ENCODE measurements at regions not wholly inside any gene's neighbourhood (a gene's known extent, or its start where the extent isn't known, plus 50 kb on each side); places are given as distances from the start of the nearest gene placed in this dataset.

GRCh38 chr3:104740874-104741379 is 625.8 kb upstream of the ALCAM start:
- peak; percentile 30 for DNase-seq (ENCODE audit: insufficient read length, low spot score, missing footprints)
- no peak overlapping the region for H3K4me2 ChIP-seq (ENCODE audit: insufficient read depth, low read length)
- no peak overlapping the region for H2AFZ ChIP-seq (ENCODE audit: low read length)
- TF ChIP-seq CTCF (IDR thresholded peaks at IDR 0.05; ENCODE audit: extremely low read depth, low read depth, low read length): no peak
- H3K4me3 ChIP-seq (ENCODE audit: insufficient read depth, low read length): no peak overlapping the region
- no peaks in the 10 kb centered on the region for H3K36me3 ChIP-seq (ENCODE audit: insufficient read depth, low read length)
- H3K27ac ChIP-seq (ENCODE audit: low read depth, low read length): no peak overlapping the region
- H3K27me3 ChIP-seq (ENCODE audit: insufficient read depth, low read length): no peaks in the 10 kb centered on the region
- no peaks in the 10 kb centered on the region for H3K79me2 ChIP-seq (ENCODE audit: insufficient read depth, low read length)
- no peaks in the 10 kb centered on the region for H3K9me3 ChIP-seq (ENCODE audit: low read depth, low read length)
- no peaks in the 10 kb centered on the region for H4K20me1 ChIP-seq (ENCODE audit: insufficient read depth, low read length)
- H3K4me1 ChIP-seq (ENCODE audit: insufficient read depth, low read length): no peaks in the 10 kb centered on the region

GRCh38 chr3:104742044-104742443 is 624.7 kb upstream of the ALCAM start:
- TF ChIP-seq CTCF (IDR thresholded peaks at IDR 0.05; ENCODE audit: extremely low read depth, low read depth, low read length): no peak
- Histone ChIP-seq H3K27ac (ENCODE audit: low read depth, low read length) (no peak overlapping the region), H3K9me3 (ENCODE audit: low read depth, low read length) (no peaks in the 10 kb centered on the region), H2AFZ (ENCODE audit: low read length) (no peak overlapping the region), H3K4me2 (ENCODE audit: insufficient read depth, low read length) (no peak overlapping the region), H3K4me3 (ENCODE audit: insufficient read depth, low read length) (no peak overlapping the region), H4K20me1 (ENCODE audit: insufficient read depth, low read length) (no peaks in the 10 kb centered on the region), H3K27me3 (ENCODE audit: insufficient read depth, low read length) (no peaks in the 10 kb centered on the region), H3K36me3 (ENCODE audit: insufficient read depth, low read length) (no peaks in the 10 kb centered on the region), H3K4me1 (ENCODE audit: insufficient read depth, low read length) (no peaks in the 10 kb centered on the region), H3K79me2 (ENCODE audit: insufficient read depth, low read length) (no peaks in the 10 kb centered on the region)
- DNase-seq (ENCODE audit: insufficient read length, low spot score, missing footprints): no peak

- no peak overlapping the region for H2AFZ ChIP-seq (ENCODE audit: low read length)
- H3K36me3 ChIP-seq (ENCODE audit: insufficient read depth, low read length): no peaks in the 10 kb centered on the region
- no peaks in the 10 kb centered on the region for H3K4me1 ChIP-seq (ENCODE audit: insufficient read depth, low read length)
- H3K27me3 ChIP-seq (ENCODE audit: insufficient read depth, low read length): no peaks in the 10 kb centered on the region
- no peaks in the 10 kb centered on the region for H4K20me1 ChIP-seq (ENCODE audit: insufficient read depth, low read length)
- TF ChIP-seq CTCF (IDR thresholded peaks at IDR 0.05; ENCODE audit: extremely low read depth, low read depth, low read length): no peak
- no peaks in the 10 kb centered on the region for H3K79me2 ChIP-seq (ENCODE audit: insufficient read depth, low read length)
- H3K9me3 ChIP-seq (ENCODE audit: low read depth, low read length): no peaks in the 10 kb centered on the region
- DNase-seq (ENCODE audit: insufficient read length, low spot score, missing footprints): no peak
- no peak overlapping the region for H3K4me3 ChIP-seq (ENCODE audit: insufficient read depth, low read length)
- H3K4me2 ChIP-seq (ENCODE audit: insufficient read depth, low read length): no peak overlapping the region
- H3K27ac ChIP-seq (ENCODE audit: low read depth, low read length): no peak overlapping the region
These were observed 621.4 kb upstream of the ALCAM start for GRCh38 chr3:104745313-104745712.

- DNase-seq (ENCODE audit: insufficient read length, low spot score, missing footprints): no peak
These were observed 620.7 kb upstream of the ALCAM start for GRCh38 chr3:104746056-104746455.

More at GRCh38 chr3:104746056-104746455, 620.7 kb upstream of the ALCAM start:
- Histone ChIP-seq H3K9me3 (ENCODE audit: low read depth, low read length) (no peaks in the 10 kb centered on the region), H3K4me3 (ENCODE audit: insufficient read depth, low read length) (no peak overlapping the region), H3K36me3 (ENCODE audit: insufficient read depth, low read length) (no peaks in the 10 kb centered on the region), H3K4me2 (ENCODE audit: insufficient read depth, low read length) (no peak overlapping the region), H3K27ac (ENCODE audit: low read depth, low read length) (no peak overlapping the region), H3K4me1 (ENCODE audit: insufficient read depth, low read length) (no peaks in the 10 kb centered on the region), H3K27me3 (ENCODE audit: insufficient read depth, low read length) (no peaks in the 10 kb centered on the region), H4K20me1 (ENCODE audit: insufficient read depth, low read length) (no peaks in the 10 kb centered on the region), H2AFZ (ENCODE audit: low read length) (no peak overlapping the region), H3K79me2 (ENCODE audit: insufficient read depth, low read length) (no peaks in the 10 kb centered on the region)
- TF ChIP-seq CTCF (IDR thresholded peaks at IDR 0.05; ENCODE audit: extremely low read depth, low read depth, low read length): no peak

Data from osteoblast (primary cell).